ENCODE measurements at regions not wholly inside any gene's neighbourhood (a gene's known extent, or its start where the extent isn't known, plus 50 kb on each side); places are given as distances from the start of the nearest gene placed in this dataset.

DNA sequence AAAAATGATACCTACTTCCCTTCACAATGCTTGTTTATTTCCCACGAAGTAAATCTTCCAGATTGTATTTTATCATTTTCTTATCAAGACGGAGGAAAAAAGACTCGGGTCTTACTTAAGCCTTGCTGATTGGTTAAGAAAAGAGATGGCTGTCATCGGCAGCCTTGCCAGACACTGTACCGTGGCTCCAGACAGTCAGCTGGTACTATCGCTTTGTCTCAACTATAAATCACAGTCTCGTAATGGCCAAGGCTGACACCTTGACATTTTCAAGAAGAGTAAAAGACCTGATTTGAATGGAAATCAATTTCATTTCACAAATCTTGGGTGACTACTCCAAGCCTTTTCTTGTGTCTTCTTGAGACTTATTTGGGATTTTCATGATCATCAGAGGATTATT is 868.0 kb downstream of the USP25 start:
- no peak for DNase-seq

DNA sequence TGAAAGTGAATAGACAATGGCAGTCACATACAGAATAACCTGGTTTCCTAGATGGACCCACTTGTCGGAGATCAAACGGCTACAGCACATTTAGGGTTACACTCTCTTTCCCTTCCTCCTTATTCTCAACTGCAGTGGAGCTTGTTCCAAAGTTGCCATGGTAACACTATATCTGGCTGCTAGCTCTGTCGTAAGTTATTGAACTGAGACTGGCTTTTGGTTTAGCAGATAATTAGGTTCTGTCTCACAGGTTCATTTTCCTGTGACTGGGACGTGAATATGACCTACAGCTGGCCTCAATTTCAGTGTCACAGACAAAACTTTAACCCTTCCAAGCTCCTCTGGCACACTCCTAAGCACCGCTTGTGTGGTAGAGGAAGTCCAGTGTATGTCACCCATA is 875.8 kb downstream of the USP25 start:
- no peak for DNase-seq

DNA sequence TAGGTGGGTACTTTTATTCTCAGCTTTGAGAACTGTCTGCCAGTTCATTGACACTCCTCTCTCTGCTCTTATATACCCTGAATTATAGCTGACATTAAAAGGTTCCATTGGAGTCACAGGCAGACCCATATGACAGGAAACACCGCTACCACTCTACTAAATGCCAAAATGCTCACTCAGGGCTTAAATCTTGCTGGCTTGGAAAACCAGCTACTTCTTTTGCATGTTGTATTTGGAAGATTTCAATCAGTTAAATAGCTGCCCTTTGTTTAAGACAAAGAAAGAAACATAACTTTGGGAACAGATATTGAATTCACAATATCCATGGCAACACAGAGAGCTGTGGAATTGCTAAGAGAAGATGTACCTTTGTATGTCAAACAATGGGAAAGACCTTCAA is 876.5 kb downstream of the USP25 start:
- no peak for DNase-seq

DNA sequence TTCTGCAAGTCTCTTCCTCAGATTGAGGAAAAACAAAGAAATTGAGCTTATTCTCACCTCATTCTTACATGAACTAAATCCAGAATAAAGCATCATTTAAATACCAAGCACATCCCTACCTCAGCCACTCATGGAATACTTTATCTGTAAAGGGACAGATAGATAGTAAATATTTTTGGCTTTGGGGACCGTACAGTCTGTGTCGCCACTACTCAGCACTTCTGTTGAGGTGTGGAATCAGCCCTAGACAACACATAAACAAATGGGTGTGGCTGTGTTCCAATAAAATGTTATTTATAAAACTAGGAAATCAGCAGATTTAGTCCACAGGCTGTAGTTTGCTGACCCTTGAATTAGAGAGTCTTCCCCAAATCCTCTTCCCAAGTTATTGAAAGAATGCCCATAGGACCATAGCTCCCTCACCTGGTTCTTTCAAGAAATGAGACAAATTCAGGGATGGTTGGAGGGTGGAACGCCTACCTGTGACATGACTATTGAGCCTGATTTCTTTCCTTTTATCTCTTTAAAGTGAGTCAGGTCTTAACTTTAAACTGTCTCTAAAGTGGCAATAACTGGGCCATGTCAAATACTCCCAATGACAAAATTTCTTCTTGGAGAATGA is 878.5 kb downstream of the USP25 start:
- DNase-seq: no peak

DNA sequence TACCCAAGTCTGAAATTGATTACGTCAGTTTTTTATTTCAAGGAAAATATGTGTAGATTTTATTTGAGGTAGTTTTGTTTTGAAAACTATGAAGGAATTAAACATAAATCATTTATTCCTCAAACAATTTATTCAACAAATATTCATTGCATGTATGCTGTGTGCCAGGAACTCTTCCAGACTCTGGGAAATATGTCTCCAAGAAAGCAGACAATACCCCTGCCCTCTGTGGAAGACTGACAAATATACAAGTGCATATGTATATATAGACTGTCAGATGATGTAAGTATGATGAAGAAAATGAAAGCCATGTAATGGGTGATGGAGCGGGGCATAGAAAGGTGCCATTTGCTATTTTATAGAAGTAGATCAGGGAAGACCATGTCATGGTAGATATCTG is 889.5 kb downstream of the USP25 start:
- no peak for DNase-seq

DNA sequence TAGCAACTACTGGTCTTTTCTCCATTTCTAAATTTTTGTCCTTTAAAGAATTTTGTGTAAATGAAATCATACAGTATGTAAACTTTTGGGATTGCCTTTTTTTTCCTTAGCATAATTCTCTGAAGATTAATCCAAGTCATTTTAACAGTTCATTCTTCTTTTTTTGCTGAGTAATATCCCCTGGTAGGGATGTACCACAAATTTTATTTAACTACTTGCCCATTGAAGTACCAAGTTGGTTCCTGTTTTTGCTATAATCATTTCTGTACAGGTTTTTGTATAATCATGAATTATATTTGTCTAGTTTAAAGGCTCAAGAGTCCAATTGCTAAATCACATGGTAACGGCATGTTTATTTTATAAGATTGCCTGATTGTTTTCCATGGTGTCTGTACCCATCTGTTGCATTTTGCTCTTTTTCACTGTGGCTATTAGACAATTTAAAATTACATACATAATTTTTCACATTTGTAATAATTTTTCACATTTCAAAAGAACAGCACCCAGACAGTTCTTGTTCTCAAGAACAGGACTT is 891.1 kb downstream of the USP25 start:
- no peak for DNase-seq

DNA sequence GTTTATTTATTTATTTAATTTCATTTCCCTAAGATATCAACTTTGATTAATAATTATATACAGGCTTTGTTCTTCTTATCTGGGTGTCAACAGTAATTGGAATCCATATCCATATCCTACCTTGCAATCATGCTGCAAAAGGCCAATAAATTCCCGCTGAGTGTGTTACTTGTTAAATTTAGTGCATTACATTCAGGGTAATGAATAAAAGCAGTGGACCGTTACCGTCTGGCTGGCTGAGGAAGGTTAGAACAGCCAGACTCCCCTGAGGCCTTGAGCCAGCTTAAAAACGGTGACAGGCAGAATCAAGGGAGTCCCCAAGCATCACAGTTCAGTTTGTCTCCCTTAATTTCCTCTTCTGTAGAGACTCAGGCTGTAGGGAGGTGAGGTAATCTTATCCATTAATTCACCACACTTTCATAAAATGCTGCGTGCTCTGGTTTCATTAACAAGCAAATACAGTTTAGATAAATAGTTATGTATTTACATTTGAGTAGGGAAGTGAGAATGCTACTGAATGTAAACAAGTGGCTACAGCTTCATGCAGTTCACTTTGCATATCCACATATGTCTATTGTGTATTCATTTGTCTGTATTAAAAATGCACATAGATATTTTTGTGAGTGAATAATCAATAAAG is 888.2 kb upstream of the CXADR start:
- DNase-seq: no peak

DNA sequence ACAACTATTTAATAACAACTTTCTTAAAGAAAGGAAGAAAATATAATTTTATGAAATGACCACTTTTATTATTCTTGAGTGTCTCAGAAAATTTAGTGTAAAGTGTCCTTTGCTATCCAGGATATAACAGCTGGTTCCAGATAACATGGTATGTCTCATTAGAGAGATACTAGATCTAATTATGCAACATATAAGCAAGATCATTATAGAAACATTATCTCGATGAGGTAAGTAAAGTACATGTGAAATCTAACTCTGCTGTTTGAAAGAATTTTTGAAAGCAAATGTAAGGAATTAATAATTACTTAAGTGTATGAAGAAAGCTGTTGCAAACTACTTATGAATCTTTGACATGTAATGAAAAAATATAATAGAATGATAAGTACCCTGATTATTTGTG is 887.4 kb upstream of the CXADR start:
- no peak for DNase-seq

DNA sequence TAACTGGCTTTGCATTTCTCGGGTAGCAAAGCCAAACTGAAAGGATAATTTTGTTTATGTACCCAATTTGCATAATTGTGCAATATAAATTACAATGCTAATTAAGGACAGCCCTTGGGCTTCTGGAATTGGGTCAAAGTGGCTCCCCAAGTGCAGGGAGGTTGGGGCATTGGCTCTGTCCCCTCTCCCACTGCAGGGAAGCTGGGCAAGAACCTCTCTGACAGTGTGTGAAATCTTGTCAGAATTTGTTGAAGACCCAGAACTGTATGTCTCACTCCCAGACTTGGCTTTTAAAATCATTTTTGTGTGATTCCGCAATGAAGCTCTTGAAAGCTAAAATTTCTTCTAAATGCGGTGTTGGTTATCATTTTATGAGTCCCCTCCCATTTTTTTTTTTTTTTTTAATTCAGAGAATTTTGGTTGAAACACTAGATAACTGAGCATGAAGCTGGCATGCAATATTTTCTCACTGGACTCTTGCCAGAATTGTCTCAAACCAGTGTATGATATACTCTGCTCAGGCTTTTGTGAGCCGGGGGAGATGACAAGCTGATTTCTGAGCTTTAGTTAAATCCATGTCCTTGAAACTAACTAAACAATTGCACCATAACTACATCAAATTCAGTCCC is 878.9 kb upstream of the CXADR start:
- DNase-seq: no peak

DNA sequence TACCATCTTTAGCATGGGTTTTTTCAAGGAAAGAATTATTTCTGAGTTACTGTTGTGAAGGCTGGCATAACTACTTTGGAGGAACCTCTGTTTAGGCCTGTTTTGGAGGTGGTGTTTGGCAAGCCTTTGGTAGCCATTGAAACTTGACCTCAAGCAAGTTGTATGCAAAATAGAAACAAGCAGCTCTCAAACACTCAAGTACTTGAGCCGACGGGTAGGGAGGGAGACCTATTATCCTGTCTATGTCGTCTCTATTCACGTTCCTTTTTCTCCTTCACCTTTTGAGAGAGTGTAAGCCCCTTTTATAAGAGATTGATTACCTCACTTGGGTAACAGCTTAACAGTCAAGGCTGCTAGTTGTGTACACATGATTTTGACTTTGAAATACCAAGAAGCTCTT is 878.3 kb upstream of the CXADR start:
- no peak for DNase-seq

DNA sequence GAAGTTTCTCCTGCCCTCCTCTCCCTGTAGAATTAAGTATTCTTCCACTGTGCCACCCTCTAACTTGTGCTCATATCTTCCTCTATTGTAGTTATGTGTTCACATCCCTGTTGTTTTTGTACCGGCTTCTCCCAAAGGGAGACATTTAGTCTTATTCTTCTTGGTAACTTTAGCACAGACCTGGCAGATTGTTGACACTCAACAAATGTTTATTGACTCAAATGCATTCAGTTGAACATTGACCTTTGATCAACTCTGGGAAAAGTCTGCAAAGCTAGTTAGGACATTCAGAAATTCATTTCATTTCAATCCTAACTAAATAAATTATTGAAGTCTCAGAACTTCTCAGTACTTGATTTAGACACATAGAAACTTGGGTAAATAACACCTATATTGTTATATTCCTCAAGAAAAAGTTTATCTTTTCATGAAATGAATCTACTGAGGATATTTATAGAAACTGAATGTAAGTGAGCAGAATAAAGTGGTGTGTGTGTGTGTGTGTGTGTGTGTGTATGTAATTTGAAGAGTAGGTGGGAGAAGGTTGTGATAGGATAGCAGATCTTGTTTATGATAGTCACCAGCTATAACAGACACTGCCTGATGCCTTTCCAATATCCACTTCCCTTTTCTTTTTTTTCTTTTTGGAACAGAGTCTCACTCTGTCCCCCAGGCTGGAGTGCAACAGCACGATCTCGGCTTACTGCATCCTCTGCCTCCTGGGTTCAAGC is 872.4 kb upstream of the CXADR start:
- no peak for DNase-seq

DNA sequence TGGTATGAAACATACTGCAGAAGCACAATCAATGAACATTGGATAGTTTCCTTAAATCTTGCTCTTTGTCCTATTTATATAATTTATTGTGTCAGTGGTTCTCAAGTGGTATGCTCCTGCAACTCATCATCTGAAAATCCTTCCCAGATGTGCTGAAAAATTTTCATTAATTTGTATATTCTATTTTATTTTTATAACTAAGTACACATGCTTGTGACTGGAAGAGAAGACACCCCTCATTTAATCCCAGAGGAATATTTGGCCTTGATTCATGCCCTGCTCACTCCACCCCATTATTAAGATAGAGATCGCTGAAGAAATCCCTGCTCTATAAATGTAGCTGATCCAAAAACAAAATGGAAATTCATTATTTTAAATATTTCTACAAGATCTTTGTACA is 870.5 kb upstream of the CXADR start:
- no peak for DNase-seq

DNA sequence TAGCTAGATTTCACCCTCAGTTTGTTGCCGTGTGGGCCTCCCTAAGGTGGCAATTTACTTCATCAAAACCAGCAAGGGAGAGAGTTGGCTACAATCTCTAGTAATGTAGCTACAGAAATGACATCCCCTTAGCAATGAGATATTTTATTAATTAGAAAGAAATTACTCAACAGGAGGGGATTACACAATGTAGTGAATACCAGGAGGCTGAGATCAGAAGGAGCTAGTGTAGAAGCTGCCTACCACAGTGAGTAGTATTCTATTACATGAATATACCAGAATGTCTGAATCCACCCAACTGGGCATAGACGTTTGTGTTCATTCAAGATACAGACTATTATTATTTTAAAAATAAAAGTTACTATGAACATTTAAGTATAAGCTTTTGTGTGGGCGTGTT is 868.2 kb upstream of the CXADR start:
- no peak for DNase-seq

DNA sequence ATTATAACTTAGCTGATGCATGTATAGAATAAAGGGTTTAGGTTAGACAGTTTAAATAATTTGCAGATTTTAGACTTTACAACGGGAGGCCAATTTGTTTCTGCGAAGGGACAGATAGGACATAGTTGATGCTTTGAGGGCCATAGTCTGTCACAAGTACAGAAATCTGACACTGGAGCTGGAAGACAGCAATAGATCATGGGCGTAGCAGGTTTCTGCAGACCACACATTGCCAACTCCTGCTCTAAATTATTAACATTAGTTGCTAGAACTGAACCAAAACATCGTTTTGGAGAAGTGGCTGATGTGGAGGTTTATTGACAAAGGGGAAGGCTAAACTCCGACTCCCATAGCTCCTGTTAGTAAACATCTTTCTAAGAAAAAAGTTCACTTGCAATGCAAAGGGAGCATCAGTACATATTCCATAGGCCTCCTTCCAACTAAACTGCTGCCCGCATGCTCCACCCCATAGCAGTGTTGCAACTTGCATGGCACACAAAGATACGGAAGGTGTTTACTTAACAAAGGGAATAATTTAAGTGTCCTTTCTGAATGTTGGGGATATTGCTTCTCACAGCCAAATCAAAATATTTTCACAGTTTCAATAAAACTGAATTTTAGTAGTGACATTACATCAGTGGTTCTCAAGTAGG is 862.0 kb upstream of the CXADR start:
- DNase-seq: no peak

DNA sequence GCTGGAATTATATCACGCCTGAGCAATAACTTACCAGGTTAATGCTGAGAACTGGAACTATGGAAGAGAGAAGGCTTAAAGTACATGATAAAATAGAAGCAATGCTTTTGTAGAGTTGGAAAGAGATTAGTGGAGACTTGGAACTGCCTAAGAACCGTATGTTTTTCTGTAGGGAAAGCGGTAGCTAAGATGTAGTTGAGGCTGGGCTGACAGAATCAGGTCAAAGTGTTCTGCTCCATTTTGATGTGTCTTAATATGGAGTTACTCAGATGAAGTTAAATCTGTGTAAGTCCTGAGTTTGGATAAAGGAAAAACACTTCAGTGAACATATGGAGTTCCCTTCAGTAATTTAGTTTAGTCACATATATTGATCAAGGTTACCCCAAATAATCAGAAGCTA is 860.9 kb upstream of the CXADR start:
- DNase-seq: no peak

DNA sequence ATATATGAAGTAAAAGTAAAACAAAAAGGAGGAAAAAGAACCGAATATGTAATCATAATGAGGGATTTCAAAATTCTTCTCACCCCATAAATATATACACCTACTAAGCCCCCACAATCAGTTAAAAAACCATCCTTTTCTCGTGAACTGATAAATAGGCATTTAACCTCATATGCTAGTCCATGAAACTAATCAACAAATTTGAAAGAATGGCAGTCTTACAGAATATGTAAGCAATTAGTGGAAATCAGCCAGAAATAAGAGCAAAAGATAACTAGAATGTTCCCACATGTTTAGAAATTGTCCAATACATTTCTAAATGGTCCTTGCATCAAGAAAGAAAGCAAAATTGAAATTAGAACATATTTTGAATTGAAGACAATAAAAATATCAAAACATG is 849.4 kb upstream of the CXADR start:
- no peak for DNase-seq

DNA sequence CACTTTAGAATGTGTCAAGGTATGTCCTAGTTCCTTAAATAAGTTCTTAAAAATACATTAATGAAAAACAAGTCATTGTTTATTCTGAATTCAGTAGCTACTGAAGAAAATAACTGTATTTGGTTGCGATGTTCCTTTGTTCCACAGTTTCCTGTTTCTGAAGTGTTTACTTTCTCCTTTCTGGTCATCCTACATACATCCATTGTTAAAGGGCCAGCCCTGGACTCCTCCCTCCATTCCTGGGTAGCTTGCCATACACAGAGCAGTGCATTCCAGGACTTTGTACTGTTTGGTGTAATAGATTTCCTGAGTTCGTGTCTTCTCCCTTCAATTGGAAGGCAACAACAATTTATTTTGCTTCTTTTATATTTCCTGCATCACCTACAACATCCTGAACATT is 845.4 kb upstream of the CXADR start:
- DNase-seq: no peak

DNA sequence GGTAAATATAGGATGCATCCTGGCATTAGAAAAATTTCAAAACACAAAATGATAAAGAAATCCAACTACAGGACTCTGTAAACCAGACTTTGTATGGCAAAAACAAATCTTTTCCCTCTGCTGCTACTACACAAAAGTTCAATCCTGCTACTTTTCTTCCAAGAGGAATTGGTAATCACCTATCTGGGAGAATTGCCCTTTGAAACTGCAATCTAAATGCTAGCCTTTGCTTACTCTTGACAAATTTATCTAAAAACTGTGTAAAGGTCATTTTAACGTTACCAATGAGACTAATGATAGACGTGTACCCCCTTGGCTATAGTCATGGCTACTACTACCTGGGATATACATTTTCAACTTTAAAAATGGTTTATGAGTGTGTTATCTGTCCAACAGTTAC is 837.9 kb upstream of the CXADR start:
- DNase-seq: no peak

DNA sequence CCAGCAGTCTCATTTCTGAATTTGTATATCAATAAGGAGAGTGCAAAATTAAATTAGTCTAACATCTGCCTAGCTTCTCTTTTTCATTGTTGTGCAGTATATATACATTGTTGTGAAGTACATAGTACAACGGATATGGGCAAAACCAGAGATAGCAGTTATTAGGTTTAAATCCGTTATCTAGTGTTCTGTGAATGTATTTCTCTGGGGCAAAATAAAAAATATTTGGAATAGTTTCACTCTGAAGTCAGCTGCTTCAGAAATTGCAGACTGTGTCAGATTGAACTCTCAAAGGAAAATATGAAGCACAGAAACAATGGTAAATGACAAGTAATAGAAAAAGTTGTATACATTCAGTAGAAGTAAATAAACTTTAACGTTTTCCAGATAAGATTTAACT is 836.5 kb upstream of the CXADR start:
- DNase-seq: no peak

DNA sequence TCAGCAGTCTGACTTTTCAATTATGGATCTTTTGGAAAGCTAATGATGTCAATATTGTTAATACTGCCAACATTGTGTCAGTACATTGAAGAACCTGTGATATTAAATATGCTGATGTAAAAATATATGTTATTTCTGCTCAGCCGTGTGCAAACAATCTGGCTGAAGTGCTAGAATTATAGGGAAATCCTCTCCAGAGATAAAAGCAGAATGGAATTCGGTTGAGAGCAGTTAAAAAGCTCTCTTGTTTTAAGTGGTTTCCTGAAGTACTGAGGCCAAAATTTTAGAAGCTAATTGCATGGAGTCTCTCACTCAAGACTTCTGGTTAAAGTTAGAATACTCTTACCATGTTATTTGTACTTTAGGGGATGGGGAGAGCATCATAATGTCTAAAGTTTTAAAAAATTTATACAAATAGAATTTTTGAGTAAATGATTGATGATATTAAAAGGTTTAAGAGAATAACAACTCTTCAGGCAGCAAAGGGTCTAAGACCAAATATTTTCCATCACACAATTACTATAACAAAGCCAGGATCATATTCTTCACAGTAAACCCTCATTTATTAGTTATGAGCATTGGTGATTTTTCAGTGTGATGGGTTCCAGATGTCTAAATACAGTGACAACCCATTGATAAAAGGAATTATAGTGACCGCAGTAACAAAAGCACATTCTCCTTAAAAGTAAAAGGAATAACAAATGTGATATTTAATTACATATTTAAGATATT is 834.2 kb upstream of the CXADR start:
- DNase-seq: no peak

DNA sequence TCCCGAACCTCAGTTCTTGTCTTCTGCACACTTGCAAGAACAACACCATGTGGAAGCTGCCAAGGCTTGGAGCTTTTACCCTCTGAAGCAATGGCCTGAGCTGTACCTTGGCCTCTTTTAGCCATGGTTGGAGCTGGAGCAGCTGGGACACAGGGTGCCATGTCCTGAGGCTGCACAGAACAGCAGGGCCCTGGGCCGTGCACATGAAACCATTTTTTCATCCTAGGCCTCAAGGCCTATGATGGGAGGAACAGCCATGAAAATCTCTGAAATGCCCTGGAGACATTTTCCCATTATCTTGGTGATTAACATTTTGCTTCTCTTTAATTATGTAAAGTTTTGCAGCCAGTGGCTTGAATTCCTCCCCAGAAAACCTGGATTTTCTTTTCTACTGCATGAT is 817.8 kb upstream of the CXADR start:
- no peak for DNase-seq

DNA sequence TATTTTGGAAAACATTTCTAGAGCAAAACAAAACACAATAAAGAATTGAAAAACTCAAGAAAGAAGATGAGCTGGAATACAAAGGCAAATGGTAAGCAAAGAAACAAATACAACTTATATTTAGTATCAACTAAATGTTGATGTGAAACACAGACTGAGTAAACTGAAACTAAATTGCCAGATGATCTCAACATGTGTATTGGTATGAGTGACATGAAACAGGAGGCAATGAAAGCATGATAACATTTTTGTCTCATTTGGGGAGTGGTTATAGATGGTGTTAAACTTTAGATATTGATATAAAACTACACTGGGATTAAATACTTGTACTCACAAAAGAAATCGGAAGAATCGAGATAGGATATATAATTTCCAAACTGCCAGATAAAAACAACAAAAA is 805.6 kb upstream of the CXADR start:
- DNase-seq: no peak

Measured in activated gamma-delta T cell treated with Interleukin-2 at 50 U/mL for 16 hours (primary cell).